Uterus (tissue), 2 donors: ENCODE measurements at regions not wholly inside any gene's neighbourhood (a gene's known extent, or its start where the extent isn't known, plus 50 kb on each side); places are given as distances from the start of the nearest gene placed in this dataset.

Experiments
- CTCF ChIP-seq, 4 experiments: fragments of 200-600 bp in 2 of 4; fragments of 450-650 bp in 2 of 4; sonication (generic) in 2 of 4; IDR thresholded peaks; one replicate each; pipeline ENCODE4 v1.5.1; 2016 to 2019; ENCODE audit warnings: antibody characterized with exemption in 4 of 4, mild to moderate bottlenecking in 2 of 4, moderate library complexity in 1 of 4
- POLR2A ChIP-seq, 2 donors: fragments of 450-650 bp; IDR thresholded peaks; one replicate each; pipeline ENCODE4 v1.6.1; 2016; ENCODE audit warnings: antibody characterized with exemption in 2 of 2, mild to moderate bottlenecking in 1 of 2, moderate library complexity in 1 of 2

DNA sequence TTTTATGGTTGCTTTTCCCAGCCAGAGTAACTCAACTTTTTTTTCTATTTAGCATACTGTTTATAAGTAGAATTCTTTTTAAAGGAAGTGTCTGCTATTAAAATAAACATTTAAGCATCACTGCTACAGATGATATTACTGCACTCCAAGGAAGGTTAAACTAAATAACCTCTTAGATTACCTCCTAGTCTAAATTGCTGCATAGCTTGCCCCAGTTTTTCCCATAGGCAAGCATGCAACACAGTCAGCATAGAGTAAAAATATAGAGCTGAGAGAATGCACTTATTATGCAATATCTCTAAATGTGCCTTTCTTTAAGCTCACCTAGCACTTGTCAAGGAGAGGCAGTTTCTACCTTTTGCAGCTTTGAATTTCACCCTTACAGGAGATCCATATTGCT is 1392.4 kb upstream of the CELF2 start:
- TF ChIP-seq POLR2A (IDR thresholded peaks at IDR 0.05) (no peak), CTCF (IDR thresholded peaks at IDR 0.05) (no peak)
